Chondrocyte (in vitro differentiated cells): ENCODE measurements at regions not wholly inside any gene's neighbourhood (a gene's known extent, or its start where the extent isn't known, plus 50 kb on each side); places are given as distances from the start of the nearest gene placed in this dataset.
"Not testable (repeated sequence)": the region's sequence is repeated elsewhere in the genome, so short reads cannot be mapped to it uniquely, and the experiment has no call there.

Experiments
- DNase-seq: peaks from one replicate; pipeline ENCODE4 v3.0.0; 2021; ENCODE audit warnings: mixed read lengths, low spot score
- H3K27ac Mint-ChIP-seq: one replicate; pipeline ENCODE4 v1.8.0; 2021; ENCODE audit warnings: mild to moderate bottlenecking, moderate library complexity, mixed read lengths; ENCODE audit not compliant: unreplicated experiment
- H3K27me3 Mint-ChIP-seq: 2 replicates; pipeline ENCODE4 v1.8.0; 2021; ENCODE audit warnings: low read depth, mixed read lengths
- H3K36me3 Mint-ChIP-seq: 2 replicates; pipeline ENCODE4 v1.8.0; 2021; ENCODE audit warnings: low read depth, mixed read lengths
- H3K4me1 Mint-ChIP-seq: 2 replicates; pipeline ENCODE4 v1.8.0; 2021; ENCODE audit warnings: low read depth, mild to moderate bottlenecking, mixed read lengths
- H3K4me3 Mint-ChIP-seq: one replicate; pipeline ENCODE4 v1.8.0; 2021; ENCODE audit warnings: mild to moderate bottlenecking, moderate library complexity, mixed read lengths; ENCODE audit not compliant: unreplicated experiment
- H3K9me3 Mint-ChIP-seq: 2 replicates; pipeline ENCODE4 v1.8.0; 2021; ENCODE audit warnings: low read depth, mixed read lengths
- CTCF ChIP-seq: fragments of 200-600 bp; sonication (generic); IDR thresholded peaks from 2 replicates; pipeline ENCODE4 v1.5.0; 2021; ENCODE audit warnings: antibody characterized with exemption, mild to moderate bottlenecking, moderate library complexity

- H3K9me3 Mint-ChIP-seq, result peaks cover 3% of the 10 kb centered on the region
- no peaks in the 10 kb centered on the region for H3K36me3 Mint-ChIP-seq
Measured at GRCh38 chr6:16042751-16043150, 86.1 kb upstream of the MYLIP start.

GRCh38 chr6:16041327-16041726 lies 87.6 kb upstream of the MYLIP start:
- Mint-ChIP-seq H3K4me1 (no peaks in the 10 kb centered on the region), H3K4me3 (no peak overlapping the region), H3K36me3 (no peaks in the 10 kb centered on the region), H3K27ac (no peak overlapping the region), H3K9me3 (peaks cover 3% of the 10 kb centered on the region), H3K27me3 (no peaks in the 10 kb centered on the region)
- no peak for TF ChIP-seq CTCF
- no peak for DNase-seq

More at GRCh38 chr6:16042751-16043150, 86.1 kb upstream of the MYLIP start:
- TF ChIP-seq CTCF, result no peak
- H3K4me1 Mint-ChIP-seq, result no peaks in the 10 kb centered on the region
- DNase-seq, result no peak
- H3K27ac Mint-ChIP-seq, result no peak overlapping the region
- no peaks in the 10 kb centered on the region for H3K27me3 Mint-ChIP-seq
- no peak overlapping the region for H3K4me3 Mint-ChIP-seq

GRCh38 chr6:16040628-16040974 lies 88.3 kb upstream of the MYLIP start:
- H3K36me3 Mint-ChIP-seq, result peaks cover 2% of the 10 kb centered on the region
- no peak for TF ChIP-seq CTCF
- no peak overlapping the region for H3K27ac Mint-ChIP-seq
- peaks cover 3% of the 10 kb centered on the region for H3K9me3 Mint-ChIP-seq
- no peak for DNase-seq
- H3K27me3 Mint-ChIP-seq, result no peaks in the 10 kb centered on the region
- H3K4me1 Mint-ChIP-seq, result no peaks in the 10 kb centered on the region
- H3K4me3 Mint-ChIP-seq, result no peak overlapping the region

- H3K4me1 Mint-ChIP-seq, DNase-seq, H3K27me3 Mint-ChIP-seq, H3K4me3 Mint-ChIP-seq, H3K36me3 Mint-ChIP-seq, H3K9me3 Mint-ChIP-seq, H3K27ac Mint-ChIP-seq: not testable (repeated sequence)
Measured at GRCh38 chr6:16039892-16040627, 88.8 kb upstream of the MYLIP start.

- TF ChIP-seq CTCF, result no peak
- no peak for DNase-seq
- Mint-ChIP-seq H3K4me1 (no peaks in the 10 kb centered on the region), H3K4me3 (no peak overlapping the region), H3K36me3 (peaks cover 2% of the 10 kb centered on the region), H3K27me3 (no peaks in the 10 kb centered on the region), H3K27ac (no peak overlapping the region), H3K9me3 (peaks cover 3% of the 10 kb centered on the region)
Measured at GRCh38 chr6:16038938-16039337, 89.9 kb upstream of the MYLIP start.

GRCh38 chr6:16035488-16036080 lies 93.3 kb upstream of the MYLIP start:
- no peaks in the 10 kb centered on the region for H3K27me3 Mint-ChIP-seq
- no peak overlapping the region for H3K27ac Mint-ChIP-seq

More at GRCh38 chr6:16035488-16036080, 93.3 kb upstream of the MYLIP start:
- Mint-ChIP-seq H3K4me1 (no peaks in the 10 kb centered on the region), H3K36me3 (peaks cover 2% of the 10 kb centered on the region), H3K4me3 (no peak overlapping the region), H3K9me3 (no peaks in the 10 kb centered on the region)
- no peak for TF ChIP-seq CTCF
- DNase-seq, result no peak
